HL-60 (cell line): ENCODE measurements at regions not wholly inside any gene's neighbourhood (a gene's known extent, or its start where the extent isn't known, plus 50 kb on each side); places are given as distances from the start of the nearest gene placed in this dataset.

ENCODE experiments used
- CTCF ChIP-seq: IDR thresholded peaks from one replicate; pipeline ENCODE4 v1.5.1; 2011; ENCODE audit warnings: low read length, control low read depth, inconsistent platforms; ENCODE audit not compliant: insufficient read depth
- REST ChIP-seq: IDR thresholded peaks from 2 replicates; pipeline ENCODE4 v1.6.1; 2012; ENCODE audit warnings: low read depth; ENCODE audit not compliant: insufficient replicate concordance

- no peak for TF ChIP-seq REST
- TF ChIP-seq CTCF = no peak
Measured at GRCh38 chr2:220070349-220070748, 442.9 kb downstream of the SLC4A3 start.
